Vagina (tissue), 2 donors: ENCODE measurements at regions not wholly inside any gene's neighbourhood (a gene's known extent, or its start where the extent isn't known, plus 50 kb on each side); places are given as distances from the start of the nearest gene placed in this dataset.

Experiments
- CTCF ChIP-seq, 3 experiments: fragments of 450-650 bp in 2 of 3; fragments of 200-600 bp in 1 of 3; sonication (generic) in 1 of 3; IDR thresholded peaks; one replicate each; pipeline ENCODE4 v1.5.1; 2017 to 2019; ENCODE audit warnings: antibody characterized with exemption in 3 of 3, mild to moderate bottlenecking in 2 of 3, moderate library complexity in 2 of 3
- POLR2A ChIP-seq, 2 donors: fragments of 450-650 bp; IDR thresholded peaks; one replicate each; pipeline ENCODE4 v1.6.1; 2017; ENCODE audit warnings: antibody characterized with exemption in 2 of 2, mild to moderate bottlenecking in 2 of 2, moderate library complexity in 2 of 2

GRCh38 chr11:70738661-70739060 lies 340.3 kb downstream of the CTTN start:
- TF ChIP-seq CTCF (IDR thresholded peaks at IDR 0.05) (no peak), POLR2A (IDR thresholded peaks at IDR 0.05) (no peak)
